GM18907 (cell line): ENCODE measurements at regions not wholly inside any gene's neighbourhood (a gene's known extent, or its start where the extent isn't known, plus 50 kb on each side); places are given as distances from the start of the nearest gene placed in this dataset.
"Not testable (repeated sequence)": the region's sequence is repeated elsewhere in the genome, so short reads cannot be mapped to it uniquely, and the experiment has no call there.

Source experiments
- ATAC-seq: cut with Tn5 transposase; IDR thresholded peaks from one replicate; pipeline ENCODE4 v1.9.1; 2021; ENCODE audit warnings: mild to moderate bottlenecking, moderate library complexity; ENCODE audit not compliant: unreplicated experiment

DNA sequence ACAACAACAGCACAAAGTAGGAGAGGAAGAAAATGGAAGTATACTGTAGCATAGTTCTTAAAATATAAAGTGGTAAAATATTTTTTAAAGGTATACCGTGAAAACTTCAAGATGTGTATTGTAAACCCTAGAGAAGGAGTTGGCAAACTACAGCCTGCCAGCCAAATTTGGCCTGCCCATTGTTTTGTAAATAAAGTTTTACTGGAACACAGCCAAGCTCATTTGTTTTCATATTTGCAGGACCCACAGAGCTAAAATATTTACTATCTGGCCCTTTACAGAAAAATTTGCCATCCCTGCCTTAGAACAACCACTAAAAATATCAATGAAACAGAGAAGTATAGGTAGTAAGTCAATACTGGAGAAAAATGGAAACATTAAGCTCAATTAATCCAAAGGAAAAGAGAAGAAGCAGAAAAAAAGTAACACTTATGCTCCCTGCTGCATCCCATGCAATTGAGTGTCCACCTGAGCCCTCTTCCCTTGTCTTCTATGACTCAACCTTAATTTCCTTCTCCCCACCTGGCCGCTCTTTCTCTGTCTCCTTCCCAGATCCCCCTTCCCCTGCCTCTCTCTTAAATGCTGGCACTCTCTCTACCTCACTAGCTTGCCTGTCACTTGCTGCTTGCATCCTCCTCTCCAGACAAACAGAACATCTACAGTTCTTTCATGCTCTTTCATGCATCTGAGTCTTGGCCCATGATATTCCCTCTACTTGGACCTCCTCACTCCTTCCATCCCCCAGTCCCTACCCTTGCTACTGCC is 50.6 kb upstream of the FER start:
- ATAC-seq: no peak

DNA sequence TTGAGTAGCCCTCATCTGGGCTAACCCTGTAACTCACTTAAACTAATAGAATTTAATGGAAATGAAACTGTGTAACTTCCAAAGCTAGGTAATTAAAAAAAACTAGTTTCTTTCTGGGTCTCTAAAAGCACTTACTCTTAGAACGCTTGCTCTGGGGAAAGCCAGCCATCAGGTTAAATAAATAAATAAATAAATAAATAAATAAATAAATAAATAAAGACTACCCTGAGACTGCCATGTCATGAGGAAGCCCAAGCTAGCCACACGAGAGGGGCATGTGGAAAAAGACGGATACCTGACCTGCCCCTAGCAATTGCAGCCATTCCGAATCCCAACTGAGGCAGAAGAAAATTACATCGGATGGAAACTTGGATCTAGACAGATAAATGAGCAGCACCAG is 51.3 kb upstream of the FER start:
- ATAC-seq: no peak

DNA sequence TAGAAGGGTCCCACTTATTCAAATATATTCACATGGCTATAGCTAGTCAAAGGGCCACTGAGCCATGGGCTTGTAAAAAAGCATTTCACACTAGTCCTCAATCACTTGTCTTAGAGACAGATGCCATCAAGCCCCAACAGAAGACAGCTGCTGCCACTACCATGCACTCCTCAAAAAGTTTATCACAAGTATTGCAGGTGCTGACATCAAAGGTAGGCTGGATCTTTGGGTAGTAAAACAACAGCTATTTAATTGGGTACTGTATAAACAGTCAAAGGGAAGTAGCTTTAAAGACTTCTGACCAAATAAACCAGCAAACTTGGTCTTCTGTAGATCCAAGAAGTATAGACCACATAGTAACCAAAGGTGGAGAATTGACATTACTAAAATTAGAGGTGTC is 59.2 kb upstream of the FER start:
- ATAC-seq: no peak

DNA sequence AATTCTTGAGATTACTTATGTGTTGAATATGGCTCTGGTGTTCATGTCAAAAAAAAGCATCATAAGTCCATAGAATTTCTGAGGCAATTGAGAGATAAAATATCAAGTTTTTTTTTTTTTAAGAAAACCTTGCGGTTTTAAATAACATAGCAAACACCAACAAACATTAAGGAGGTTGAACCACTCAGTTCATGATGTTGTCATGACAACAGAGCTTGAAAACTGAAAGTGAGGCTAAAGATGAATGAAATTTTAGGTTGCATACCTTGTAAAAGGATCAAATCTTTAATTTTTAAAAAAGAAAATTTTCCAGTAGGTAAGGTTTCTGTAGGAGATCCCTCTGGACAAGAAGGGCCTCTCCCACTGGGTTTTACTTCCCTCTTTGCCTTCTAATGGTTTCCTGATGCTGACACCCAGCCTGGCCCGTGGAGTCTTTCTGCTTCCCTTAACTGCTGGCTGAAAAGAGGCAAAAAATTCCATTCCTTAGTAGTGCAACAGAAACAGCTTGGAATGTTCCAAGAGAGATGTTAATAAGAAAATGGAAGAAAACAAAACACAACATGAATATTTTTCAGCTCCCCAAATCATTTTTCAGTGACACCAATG is 60.0 kb upstream of the FER start:
- no peak for ATAC-seq

DNA sequence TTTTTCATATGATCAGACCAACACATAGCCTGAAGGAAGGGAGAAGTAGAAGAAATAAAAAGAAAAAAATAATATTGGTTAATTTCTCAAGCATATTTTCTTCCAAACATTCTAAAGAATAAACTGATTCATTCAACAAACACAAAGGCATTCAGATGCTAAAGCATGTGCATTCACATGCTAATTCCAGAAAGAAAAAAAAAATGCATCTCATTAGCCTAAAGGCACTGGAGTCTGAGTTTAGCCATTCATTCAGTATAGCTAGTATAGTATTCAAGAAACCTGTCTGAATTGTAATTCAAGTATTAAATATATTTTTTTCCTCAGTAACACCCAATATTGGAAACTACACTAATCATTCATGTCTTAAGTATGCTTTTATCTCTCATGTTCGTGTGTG is 61.0 kb upstream of the FER start:
- ATAC-seq: no peak

DNA sequence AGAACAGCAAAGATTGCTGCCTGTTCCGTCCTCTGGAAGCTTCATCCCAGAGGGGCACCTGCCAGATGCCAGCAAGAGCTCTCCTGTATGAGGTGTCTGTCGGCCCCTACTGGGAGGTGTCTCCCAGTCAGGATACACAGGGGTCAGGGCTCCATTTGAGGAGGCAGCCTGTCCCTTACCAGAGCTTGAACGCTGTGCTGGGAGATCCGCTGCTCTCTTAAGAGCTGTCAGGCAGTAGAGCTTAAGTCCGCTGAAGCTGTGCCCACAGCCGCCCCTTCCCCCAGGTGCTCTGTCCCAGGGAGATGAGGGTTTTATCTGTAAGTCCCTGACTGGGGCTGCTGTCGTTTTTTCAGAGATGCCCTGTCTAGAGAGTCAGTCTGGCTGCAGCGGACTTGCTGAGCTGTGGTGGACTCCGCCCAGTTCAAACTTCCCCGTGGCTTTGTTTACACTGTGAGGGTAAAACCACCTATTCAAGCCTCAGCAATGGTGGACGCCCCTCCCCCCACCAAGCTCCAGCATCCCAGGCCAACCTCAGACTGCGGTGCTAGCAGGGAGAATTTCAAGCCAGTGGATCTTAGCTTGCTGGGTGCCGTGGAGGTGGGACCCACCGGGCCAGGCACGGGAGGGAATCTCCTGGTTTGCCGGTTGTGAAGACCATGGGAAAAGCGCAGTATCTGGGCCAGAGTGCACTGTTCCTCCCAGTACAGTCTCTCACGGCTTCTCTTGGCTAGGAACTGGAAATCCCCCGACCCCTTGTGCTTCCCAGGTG is 62.1 kb upstream of the FER start:
- ATAC-seq: not testable (repeated sequence)

DNA sequence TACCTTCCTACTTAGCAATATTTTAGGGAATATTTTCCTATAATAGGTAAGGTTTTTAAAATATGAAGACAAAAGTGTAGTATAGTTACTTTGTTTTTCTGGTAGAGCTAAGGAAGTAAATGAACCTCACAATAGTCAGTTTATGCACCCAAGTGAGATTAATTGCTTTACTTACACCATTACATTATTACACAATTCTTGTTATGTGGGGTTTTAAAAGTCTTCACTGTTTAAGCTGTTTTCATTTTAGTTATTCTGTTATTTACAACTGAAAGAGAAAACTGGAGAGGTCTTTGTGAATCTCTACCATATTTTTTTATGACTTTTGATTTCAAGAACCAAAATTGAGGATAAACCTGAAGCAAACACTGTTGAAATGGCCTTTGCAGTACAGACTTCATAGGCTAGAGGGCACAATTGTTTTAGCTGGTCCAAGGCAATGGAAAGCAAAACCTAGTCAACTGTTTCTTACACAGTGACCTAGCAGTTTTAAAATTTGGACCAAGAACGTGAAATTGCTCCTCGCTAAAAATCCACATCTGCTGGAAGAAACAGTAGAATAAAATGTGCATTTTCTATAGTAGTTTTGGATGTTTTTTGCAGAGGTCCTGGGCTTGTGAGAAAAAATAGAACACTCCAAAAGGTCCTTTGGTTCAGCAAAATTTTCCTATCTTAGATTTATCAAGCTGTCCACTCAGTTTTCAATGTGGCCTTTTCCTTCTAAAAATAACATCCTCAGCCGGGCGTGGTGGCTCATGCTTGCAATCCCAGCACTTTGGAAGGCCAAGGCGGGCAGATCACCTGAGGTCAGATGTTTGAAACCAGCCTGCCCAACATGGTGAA is 66.4 kb upstream of the FER start:
- peak; percentile 96 for ATAC-seq

DNA sequence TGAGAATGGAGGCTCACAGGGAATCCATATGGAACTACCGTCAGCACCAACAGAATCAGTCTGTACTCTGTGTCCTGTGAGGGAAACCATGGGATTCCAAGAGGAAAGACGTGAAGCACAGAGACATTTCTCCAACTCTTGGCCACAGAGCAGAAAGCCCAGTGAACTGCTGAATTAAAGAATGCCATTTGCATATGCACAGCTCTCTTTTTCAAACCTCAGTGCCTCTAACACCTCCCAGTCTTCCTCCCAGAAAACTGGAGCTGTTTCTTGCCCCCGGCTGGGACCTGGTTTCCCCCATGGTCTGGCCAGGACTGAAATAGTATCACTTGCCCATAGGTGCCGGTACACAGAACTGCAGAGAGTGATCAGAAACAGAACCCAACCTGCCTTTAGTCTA is 69.6 kb upstream of the FER start:
- ATAC-seq: no peak

DNA sequence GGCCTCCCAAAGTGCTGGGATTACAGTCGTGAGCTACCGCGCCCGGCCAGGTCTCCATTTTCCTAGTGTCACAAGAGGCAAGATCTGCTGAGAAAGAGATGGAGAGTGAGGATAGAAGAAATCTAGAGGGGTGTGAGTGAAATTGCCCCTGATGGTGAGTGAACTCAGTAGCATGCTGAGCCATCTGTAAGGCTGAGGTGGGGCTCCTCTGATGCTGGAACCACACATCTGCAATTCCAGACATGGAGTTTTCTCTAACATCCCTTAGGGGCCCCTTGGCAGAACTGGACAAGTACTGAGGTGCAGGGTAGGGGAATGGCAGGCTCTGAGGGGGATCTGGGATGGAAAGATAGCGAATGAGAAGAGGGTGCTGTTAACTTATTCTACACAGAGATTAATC is 72.0 kb upstream of the FER start:
- ATAC-seq: no peak

DNA sequence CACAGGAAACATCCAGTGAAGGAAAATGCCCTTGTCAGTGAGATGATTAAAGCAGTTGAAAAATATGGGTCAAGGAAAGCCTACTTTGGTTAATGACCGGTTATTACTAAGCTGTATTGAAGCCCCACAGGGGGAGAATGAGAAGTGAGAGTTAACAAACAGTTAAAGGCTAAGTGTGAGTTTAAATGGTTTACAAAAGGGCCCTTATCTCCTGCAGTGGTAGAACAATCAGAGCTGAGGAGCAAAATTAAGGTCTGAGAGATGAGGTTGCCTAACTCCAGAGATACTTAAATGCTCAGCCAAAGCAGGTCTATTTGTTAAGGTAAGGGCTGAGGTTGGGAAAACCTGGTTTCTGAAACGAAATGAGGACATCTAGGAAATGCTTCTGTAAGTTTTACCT is 75.1 kb upstream of the FER start:
- no peak for ATAC-seq

DNA sequence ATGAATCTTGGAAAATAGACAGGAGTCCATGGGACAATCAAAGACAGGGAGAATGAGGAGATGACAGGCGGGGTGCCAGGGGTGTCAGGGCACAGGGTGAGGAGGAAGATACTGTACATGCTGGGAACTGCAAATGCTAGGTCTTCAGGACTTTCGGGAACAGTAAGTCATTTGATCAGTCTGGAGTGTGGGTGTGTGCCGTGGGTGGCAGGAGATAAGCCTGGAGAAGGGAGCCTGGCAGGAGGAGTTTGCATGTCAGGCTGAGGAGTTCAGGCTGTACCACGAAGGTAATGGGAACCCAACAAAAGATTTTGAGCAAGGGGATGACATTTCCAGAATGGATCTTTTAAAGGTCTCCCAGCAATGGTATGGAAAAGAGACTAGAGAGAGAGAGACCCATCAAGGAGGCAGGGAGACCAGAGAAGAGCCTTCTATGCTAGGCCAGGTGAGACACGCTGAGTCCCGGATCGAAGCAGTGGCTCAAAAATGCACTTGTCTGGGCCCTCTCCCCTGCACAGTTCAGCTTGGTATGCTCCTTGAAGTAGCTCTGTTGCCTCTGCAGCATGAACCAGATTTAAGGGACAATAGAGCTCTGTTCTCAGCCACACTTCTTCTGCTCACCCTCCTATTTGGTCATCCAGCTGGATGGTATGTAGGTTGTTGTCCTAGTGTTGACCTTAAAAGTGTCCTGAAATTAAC is 77.0 kb upstream of the FER start:
- ATAC-seq: no peak

DNA sequence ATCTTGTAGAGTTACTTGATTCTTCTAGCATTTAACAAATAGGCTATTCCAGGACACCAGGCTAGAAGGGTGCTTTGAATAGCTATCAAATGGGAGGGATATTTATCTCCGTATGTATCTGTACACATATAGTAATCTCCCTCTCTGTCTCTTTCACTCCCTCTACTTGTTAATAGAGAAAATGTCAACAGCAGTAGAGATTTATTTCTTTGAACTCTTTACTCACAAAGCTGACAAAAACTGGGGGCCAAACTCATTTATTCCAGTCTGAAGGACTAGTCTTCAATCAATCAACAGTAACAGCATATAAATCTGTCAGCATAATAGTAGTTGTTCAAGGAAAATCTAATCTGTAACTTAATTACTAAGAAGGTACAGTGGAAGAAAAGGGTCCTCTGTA is 78.2 kb upstream of the FER start:
- no peak for ATAC-seq

DNA sequence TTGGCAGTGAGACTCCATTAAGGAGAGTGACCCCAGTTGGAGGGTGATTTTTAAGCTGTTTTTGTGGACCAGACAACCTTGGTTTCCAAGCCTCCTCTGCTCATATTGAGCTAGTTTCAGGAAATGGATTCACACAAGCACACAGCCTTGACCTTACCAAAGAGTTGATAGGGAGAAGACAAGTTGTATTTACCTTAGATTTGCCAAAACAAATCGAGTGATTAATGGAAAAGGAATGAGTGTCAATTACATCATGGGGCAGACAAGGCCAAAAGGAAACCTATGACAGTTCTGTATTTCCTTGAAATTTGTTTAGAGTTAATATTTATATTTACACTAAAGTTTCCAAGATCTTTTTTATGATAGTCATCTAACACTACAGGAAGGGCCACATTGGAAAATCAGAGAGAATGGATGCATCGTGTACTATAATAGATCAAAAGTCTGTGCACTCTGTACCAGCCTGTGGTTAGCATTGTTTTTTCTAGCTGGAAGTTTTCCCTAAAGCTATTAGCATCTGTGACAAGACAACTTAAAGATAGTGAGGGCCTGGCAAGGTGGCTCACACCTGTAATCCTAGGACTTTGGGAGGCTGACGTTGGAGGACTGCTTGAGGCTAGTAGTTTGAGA is 86.0 kb upstream of the FER start:
- no peak for ATAC-seq

DNA sequence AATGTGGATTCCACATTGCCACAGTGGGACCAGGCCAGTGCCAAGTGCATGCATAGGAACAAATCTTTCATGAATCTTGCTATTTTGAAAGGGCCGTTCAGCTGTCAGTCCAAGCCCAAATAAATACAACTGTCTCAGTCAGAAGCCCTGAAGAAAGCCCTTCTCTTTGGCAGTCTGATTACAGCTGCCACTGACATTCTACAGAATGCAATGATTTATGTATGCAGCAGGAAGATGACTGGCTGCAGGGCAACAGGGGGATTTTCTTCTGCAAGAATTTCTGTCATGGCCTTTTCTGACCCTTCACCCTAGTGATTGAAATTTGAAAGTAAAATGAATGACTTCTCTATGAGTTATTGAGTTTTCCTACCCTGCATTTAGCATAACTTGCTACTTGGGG is 86.7 kb upstream of the FER start:
- no peak for ATAC-seq

DNA sequence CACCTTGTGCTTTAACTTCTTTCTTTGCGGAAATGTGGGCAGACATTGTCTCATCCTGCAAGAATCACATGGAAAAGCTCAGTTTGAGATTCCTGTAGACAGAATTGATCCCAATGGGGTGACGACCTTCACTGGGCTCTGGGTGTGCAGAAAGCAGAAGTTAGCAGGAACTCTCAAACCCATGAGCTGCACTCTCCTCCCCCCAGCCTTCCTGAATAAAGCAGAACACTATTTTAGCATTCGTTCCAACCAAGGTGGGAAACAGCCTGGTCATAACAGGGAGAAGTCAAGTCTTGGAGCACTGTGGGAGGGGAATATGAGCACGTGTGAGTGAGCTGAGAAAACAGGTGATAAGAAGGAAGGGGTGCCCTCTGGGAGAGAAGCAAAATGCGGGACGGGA is 87.4 kb upstream of the FER start:
- no peak for ATAC-seq

DNA sequence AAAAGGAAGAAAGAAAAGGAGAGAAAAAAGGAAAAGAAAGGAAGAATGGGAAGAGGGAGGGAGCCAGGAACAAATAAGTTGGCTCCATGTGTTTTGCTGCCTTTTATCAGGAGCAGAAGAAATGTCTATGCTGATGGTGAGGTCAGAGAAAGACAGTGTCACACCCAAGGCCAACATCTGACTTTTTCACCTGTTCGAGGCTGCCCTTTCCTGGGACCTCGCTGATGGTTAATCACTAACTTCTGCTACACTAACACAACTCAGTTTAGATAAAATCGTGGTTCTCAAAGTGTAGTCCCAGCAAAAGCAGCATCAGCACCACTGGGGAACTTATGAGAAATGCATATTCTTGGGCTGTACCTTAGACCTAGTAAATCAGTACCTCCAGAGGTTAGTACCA is 88.2 kb upstream of the FER start:
- no peak for ATAC-seq

DNA sequence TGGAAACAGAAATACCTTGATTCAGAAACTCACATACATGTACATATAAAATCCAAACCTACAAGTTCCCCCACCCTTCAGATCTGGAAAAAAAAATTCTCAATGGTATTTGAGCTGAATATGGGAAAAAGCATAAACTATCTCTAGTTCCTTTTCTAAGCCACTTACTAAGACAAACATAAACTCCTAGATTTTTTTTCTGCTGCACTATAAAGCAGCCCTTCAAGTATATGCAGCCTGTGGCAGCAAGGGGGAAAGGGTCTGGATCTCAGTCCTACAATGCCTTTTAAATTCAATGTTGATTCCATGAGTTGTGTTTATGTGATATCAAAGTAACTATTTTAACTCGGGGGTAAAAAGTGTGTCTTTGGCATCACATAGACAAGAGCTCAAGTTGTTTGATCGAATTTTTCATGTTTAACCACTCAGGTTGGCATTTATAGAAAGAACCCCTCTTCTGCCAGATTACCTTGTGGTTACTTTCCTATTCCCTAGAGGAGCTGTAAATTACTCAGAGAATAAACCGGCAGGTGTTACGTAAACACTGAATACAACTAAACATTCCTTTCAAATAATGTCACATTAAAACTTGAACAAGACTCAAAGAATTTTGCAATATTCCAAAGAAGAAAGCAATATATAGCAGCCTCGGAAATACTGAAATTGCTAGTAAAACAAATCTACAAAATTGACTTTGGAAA is 91.8 kb upstream of the FER start:
- ATAC-seq: no peak

DNA sequence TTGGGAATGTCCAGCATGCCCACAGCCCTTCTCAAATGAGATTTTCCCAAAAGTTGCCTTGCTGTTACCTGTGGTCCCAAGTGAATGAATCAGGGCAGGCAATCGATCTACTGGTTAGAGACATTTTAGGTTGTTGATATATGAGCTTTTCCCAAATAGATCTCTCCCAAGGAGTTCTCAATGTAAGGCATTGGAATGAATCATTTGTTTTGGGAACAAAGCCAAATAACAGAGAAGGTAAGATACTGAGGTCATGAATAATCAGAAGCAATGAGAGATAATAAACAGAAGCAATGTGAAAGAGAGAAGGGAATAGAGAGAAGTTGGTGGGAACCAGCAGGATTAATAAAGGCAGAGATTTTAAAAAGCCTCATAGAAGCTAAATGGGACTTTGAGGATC is 93.6 kb upstream of the FER start:
- ATAC-seq: no peak

DNA sequence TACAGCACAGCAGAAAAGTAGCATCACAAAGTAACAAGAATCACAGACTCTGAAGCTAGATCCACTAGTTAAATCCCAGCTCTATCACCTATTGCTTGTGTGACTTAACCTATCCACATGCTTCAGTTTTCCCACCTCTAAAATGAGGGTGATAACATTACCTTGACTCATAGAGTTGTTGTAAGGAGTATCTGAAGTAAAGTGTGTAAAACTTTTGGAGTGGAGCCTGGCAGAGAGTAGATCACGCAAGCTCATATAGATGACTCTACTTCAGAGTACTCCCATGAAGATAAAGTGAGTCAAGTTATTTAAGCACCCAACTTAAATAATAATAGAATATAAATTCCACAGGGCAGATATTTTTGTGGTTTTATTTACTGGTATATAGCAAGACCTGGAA is 94.5 kb upstream of the FER start:
- ATAC-seq: no peak

DNA sequence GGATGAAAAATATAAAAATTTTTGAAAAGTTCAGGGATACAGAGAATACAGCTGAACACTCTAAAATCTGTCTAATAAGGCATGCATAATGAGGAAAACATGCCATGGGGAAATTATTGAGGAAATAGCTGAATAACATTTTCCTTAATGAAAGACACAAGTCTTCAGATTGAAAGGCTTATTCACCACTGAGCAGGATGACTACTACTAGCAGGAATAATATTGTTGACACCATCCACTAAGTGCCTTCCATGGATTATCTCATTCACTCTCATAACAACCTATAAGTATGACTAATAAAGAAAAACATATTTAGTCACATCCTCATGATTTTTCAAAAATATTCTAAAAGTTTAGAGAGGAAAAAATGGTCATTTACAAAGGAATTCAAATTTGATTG is 96.7 kb upstream of the FER start:
- ATAC-seq: no peak
